GM19239 (cell line): ENCODE measurements at regions not wholly inside any gene's neighbourhood (a gene's known extent, or its start where the extent isn't known, plus 50 kb on each side); places are given as distances from the start of the nearest gene placed in this dataset.

Experiments used
- DNase-seq: peaks from one replicate; pipeline ENCODE4 v3.0.0; 2011; ENCODE audit warnings: low spot score; ENCODE audit not compliant: insufficient read length
- FAIRE-seq: peaks from 2 replicates; lab custom pipeline; 2011; peaks lifted over from hg19 to GRCh38; lab: Jason Lieb, UNC

DNA sequence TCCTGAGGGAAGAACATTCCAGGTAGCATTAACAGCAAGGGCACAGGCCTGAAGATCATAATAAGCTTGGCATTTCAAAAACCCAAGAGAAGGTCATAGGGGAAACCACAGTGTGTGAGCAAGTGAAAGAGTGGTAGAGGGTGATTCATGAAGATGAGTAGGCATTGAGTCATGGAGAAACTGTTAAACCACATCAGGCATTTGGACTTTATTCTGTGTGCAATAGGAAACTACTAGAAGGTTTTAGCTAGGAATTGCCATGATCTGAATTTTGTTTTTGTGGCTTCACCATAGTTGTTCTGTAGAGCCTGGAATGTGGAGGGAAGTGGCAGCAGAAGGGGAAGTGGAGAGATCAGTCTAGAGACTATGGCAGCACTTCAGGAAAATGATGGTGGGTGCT lies 359.0 kb upstream of the PTBP2 start:
- FAIRE-seq: no peak
- DNase-seq: no peak

DNA sequence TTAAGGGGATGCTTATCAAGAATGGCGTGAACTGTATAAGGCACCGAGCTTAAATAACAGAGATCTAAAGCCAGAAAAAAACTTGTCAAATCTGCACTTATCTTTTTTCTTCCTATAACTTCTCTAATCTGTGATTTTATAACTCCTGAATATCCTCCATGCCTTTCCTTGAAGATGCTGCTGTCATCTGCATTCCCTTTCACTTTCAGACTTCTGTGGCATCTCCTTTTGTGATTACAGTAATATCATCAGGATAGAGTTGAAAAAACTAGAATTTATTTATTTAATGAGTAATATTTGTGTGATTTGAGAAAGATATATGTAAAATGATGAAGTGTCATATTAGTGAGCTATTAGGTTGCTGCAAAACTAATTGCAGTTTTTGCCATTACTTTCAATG lies 357.8 kb upstream of the PTBP2 start:
- DNase-seq: no peak
- no peak for FAIRE-seq

DNA sequence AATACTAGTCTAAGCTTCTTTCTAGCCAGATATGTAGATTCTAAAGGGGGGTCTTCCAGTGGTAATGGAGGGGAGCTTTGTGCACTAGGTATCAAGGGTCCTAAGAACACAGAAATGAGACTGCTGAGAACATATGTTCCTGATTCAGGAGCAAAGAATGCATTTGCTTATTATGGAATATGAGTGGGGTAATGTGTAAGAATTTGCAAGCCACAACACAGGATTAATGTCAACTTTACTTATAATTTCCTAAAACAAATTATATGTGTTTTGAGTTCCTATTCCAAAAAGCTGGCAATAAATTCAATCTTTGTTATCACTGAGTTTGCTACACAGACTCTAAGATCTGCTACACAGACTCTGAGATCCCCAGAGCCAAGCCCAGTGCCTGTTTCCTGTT lies 357.0 kb upstream of the PTBP2 start:
- FAIRE-seq: no peak
- no peak for DNase-seq

DNA sequence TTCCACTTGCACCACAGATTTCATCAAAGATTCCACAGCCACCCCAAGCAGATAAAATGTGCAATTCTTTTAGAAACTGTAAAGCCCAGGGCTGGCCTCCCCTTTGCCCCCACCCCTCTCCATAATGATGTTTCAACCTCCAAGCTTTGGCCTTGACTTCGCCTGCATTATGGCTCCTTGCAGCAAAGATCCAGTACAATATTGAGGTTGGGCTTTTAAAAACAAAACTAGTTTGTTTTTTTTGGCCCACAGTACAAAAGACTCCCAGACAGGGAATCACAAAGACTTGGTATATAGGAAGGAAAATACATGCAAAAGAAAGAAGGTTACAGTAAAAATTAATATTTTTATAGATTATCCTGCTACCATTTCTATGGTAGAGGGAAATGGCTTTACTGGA lies 356.5 kb upstream of the PTBP2 start:
- no peak for FAIRE-seq
- no peak for DNase-seq

GRCh38 chr1:96365596-96366390 lies 355.8 kb upstream of the PTBP2 start:
- no peak for FAIRE-seq
- no peak for DNase-seq

DNA sequence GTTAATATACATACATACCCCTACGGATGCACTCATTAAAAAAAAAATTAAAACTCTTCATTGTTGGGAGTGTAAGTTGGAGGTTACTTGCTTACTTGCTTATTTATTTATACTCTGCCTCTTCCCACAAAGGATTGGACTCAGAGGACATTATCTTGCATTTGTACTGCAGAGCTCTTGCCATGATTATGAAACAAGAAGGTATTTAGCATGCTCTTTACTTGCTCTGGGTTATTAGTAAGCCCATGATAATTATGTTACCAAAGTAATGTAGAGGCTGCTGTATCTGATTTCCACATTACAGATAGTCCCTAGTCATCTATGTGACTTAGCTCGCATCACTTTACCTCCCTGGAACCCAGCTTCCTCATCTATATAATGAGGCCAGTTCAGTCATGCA lies 355.1 kb upstream of the PTBP2 start:
- DNase-seq (no peak), FAIRE-seq (no peak)

DNA sequence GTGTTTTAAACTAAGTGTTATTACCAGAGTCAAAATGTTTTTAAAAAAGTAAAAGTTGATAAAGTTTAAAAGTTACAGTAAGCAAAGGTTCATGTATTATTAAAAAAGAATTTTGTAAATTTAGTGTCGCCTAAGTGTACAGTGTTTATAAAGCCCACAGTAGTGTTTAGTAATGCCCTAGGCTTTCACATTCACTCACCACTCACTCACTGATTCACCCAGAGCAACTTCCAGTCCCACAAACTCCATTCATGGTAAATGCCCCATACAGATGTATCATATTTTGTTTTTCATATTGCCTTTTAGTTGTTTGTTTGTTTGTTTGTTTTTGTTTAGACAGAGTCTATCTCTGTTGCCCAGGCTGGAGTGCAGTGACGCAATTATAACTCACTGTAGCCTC lies 353.8 kb upstream of the PTBP2 start:
- FAIRE-seq (no peak), DNase-seq (no peak)

GRCh38 chr1:96370757-96371156 lies 350.8 kb upstream of the PTBP2 start:
- FAIRE-seq (no peak), DNase-seq (no peak)

GRCh38 chr1:96372881-96373280 lies 348.7 kb upstream of the PTBP2 start:
- DNase-seq: no peak
- no peak for FAIRE-seq

- DNase-seq (no peak), FAIRE-seq (no peak)
These were observed 347.4 kb upstream of the PTBP2 start for GRCh38 chr1:96374076-96374762.

GRCh38 chr1:96376846-96377245 lies 344.7 kb upstream of the PTBP2 start:
- FAIRE-seq (no peak), DNase-seq (no peak)

GRCh38 chr1:96384611-96385010 lies 337.0 kb upstream of the PTBP2 start:
- FAIRE-seq (no peak), DNase-seq (no peak)

DNA sequence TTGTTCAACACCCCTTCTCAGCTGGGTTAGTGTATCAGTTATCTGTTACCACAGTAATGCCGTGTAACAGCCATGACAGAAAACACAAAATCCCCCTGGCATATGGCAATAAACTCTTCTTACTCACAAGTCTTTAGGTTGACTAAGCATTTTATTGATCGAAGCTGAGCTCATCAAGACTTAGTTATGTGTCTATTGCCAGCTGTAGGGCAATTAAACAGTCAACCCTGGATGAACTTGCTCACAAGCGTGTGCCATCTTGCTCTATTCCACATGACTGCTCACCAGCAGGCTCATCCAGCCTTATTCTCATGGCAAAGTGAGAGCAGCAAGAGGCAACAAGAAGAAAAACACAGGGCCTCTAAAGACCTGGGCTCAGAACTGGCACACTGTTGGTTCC lies 333.8 kb upstream of the PTBP2 start:
- no peak for DNase-seq
- FAIRE-seq: no peak

DNA sequence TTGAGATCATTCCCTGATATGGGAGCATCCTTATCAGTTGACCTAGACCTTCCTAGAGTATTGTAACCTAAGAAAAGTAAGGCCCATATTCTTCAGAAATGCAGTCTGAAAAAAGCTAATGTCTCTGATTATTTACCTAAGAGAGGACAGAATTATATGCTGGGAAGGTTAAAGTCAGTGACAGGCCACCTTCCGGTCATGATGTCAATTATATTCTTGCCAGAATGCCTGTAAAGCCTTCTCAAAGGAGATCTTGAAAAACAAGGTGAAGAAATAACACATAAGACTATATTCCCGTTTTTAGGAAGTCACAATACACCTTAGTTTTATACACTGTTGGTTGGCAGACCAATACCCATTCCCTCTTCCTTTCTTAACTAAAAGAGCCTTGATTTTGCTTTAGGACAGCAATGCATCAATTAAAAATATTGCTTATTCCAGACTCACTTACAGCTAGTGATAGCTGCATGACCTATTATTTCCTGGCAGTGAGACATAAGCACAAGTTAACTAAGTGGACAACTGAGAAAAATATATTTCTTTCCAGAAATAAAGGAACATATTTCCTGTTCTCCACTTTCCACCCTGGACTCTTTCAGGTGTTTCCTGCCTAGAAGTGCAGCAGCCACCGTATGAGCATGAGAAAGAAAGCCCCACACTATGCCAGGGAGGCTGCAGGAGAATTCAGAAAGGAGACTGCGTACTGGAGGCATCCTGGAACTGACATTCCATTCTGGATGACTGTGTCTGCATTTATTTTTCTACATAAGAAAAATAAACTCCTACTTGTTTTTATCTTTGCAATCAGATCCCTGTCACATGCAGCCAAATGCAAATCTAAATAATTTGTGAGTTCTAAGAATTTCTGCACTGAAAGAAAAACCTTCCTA lies 332.9 kb upstream of the PTBP2 start:
- no peak for FAIRE-seq
- no peak for DNase-seq

DNA sequence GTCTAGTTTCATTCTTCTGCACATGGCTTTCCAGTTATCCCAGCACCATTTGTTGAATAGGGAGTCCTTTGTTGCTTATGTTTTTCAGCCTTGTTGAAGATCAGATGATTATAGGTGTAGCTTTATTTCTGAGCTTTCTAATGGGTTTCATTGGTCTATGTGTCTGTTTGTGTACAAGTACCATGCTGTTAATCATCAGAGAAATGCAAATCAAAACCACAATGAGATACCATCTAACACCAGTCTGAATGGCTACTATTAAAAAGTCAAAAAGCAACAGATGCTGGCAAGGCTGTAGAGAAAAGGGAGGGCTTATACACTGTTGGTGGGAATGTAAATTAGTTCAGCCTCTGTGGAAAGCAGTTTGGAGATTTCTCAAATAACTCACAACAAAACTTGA lies 321.5 kb upstream of the PTBP2 start:
- DNase-seq (no peak), FAIRE-seq (no peak)

DNA sequence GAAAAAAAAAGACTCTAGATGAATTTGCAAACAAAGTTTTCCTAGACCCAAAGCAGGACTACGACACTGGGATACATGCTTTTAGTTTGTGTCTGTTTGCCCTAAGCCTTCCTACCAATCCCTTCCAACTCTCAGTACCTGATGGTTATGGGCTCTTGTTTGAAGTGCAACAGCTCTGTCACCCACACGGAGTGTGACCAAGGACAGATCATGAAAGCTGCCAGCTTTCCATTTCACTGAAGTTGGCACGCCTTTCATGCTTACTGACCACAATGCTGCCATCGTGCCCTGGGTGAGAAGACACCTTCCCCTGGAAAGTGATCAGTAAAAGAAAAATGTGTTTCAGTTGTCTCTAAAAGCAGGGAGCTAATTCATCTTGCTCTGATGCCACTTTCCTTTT lies 312.5 kb upstream of the PTBP2 start:
- FAIRE-seq (no peak), DNase-seq (no peak)

DNA sequence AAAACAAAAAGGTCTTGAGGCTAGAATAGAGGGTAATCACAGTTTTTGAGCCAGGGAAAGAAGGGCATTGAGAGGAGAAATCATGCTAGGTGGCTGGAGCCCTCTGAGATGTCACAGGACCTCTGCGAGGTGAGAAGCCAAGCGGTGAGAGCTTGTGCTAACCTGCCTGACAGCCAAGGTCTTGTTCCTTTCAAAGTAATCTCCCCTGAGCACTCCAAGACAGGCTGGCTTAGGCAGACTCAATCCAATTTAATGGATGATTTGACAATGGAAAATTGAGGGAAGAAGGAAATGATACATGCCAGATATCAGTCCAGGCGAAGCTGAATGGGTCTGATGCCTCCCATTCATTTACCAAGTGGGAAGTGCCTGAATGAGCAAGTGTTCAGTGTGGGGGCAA lies 311.9 kb upstream of the PTBP2 start:
- FAIRE-seq (no peak), DNase-seq (no peak)

DNA sequence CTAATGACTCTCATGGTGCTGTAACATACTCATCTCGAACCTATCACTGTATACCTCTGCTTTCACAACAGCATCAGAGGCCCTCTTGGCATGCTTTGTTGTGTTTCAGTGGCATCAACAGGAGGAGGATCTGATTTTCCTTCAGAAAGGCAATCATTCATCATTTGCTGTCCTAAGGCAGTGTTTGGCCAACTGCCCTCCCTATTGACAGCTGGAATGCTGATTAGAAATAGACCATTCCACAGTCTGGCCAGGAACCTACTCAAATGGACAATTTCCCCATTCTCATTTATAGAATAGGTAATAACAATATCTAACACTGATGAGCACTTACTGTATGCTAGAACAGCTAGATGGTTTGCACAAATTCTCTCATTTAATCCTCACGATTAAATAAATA lies 310.6 kb upstream of the PTBP2 start:
- DNase-seq (no peak), FAIRE-seq (no peak)

DNA sequence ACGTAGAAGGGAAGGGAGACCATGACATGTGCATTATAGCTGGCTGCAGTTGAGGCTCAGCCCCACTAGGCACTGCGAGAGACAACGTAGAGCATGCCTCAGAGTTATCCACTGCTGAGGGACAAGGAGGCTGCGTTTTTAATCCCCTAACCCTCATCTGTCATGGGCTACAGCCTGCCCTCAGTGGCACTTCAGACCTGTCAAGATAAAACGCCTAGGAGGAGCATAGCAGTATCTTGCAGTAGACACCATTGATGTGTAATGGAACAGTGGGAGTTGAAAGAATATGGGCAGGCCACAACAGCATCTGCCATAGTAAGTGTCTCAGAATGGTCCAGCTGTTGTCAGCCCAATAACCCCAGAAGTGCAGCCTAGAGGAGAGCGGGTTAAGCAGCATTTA lies 307.0 kb upstream of the PTBP2 start:
- FAIRE-seq: no peak

GRCh38 chr1:96416111-96416595 lies 305.4 kb upstream of the PTBP2 start:
- no peak for FAIRE-seq
- no peak for DNase-seq

More for the DNA sequence above, 307.0 kb upstream of the PTBP2 start:
- no peak for DNase-seq
